Muscle of back (tissue), 3 donors: ENCODE measurements at regions not wholly inside any gene's neighbourhood (a gene's known extent, or its start where the extent isn't known, plus 50 kb on each side); places are given as distances from the start of the nearest gene placed in this dataset.
A peak's percentile ranks its signal among the peaks of the same experiment; 100 is the strongest.

ENCODE experiments used
- DNase-seq, 3 donors: peaks; one replicate each; pipeline versions ENCODE4 v3.0.0 to v3.0.0-alpha.2; 2013

GRCh38 chr17:33514369-33514768, 221.3 kb upstream of the ASIC2 start:
- DNase-seq, result no peak

GRCh38 chr17:33515974-33516373, 222.9 kb upstream of the ASIC2 start:
- peak in 1 of 3 donors; percentile 49 for DNase-seq

DNA sequence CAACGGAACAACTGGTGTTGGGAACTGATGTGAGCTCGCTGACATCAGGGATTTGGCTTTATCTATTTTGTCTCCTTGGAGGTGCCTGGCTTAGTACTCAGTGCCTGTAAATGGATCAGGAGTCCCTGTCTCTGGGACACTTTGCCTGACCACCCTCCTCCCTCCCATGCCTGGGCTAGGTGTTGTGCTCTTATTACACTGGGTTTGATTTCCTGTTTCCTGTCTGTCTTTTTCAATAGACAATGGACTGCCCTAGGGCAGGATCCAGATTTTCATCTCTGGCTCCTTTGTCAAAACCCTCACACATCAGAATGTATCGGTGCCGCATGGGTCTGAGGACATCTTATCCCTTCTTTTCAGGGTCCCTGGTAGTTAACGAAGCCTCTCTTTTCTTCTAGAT, 223.6 kb upstream of the ASIC2 start:
- no peak for DNase-seq

- DNase-seq, result no peak
These were observed 224.7 kb upstream of the ASIC2 start for GRCh38 chr17:33517746-33518145.

- DNase-seq, result no peak
These were observed 226.6 kb upstream of the ASIC2 start for GRCh38 chr17:33519692-33520091.

- peak; percentile 20 to 55 (median 23) for DNase-seq
These were observed 227.6 kb upstream of the ASIC2 start for GRCh38 chr17:33520426-33521330.

GRCh38 chr17:33521784-33522183, 228.7 kb upstream of the ASIC2 start:
- DNase-seq, result no peak

DNA sequence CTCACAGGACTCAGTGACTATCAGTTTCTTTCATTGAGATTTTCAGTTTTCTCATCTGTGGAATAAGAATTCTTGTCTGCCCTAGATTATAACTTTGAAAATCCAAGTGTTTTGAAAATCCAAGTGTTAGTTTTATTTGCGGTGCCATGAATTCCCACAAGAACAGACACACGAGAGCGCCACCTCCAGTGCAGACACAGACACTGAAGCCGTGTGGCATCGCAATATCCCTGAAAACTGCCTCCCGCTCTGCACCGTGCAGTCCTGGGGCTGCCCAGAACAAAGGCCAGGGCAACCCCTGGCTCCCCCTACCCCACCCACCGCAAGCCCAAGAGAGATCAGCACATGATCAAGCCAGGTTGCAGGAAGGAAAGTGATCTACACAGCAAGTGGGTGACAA, 229.5 kb upstream of the ASIC2 start:
- no peak for DNase-seq

- peak; percentile 22 to 64 (median 37) for DNase-seq
These were observed 230.5 kb upstream of the ASIC2 start for GRCh38 chr17:33523577-33523981.

DNA sequence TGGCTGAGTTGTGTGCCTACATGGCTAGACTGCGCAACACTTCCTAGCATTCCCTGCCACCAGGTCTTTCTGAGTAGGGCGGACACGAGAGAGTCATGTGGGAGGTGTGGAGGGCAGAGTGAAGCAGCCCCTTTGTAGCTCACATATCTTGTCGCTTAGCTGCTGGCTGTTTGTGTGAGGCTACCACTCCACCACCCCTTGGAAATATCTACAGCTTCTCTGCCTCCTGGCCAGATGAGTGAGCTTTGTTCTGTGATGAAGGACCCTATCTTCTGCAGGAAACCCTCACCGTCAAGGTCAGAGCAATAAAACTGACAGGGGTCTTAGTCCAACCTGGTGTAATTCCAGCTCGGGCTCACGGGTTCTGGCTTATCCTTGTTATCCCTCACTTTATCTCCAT, 232.1 kb upstream of the ASIC2 start:
- DNase-seq, result no peak

GRCh38 chr17:33526717-33527116, 233.6 kb upstream of the ASIC2 start:
- no peak for DNase-seq

- no peak for DNase-seq
These were observed 234.2 kb upstream of the ASIC2 start for GRCh38 chr17:33527290-33527689.

DNA sequence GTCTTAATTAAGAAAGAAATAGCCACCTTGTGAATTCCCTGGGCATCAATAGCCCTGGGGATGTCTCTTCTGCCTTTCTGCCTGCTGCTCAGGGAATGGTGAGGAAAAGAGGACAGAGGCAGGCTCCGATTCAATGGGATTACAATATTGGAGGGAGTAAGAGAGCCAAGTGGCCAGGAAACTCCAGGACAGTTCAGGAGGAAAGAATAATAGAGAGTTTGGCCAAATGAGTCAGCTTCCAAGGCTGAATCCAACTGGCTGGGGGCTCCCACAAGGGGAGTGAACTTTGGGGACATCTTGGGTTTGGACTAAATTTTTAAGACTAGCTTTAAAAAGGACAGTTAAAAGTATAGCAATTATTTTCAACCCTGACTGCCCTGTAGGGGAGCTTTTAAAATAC, 235.8 kb upstream of the ASIC2 start:
- DNase-seq, result peak in 2 of 3 donors; percentile 24 to 52

GRCh38 chr17:33529816-33530215, 236.7 kb upstream of the ASIC2 start:
- peak in 1 of 3 donors; percentile 38 for DNase-seq

- DNase-seq, result no peak
These were observed 238.2 kb upstream of the ASIC2 start for GRCh38 chr17:33531311-33531710.

DNA sequence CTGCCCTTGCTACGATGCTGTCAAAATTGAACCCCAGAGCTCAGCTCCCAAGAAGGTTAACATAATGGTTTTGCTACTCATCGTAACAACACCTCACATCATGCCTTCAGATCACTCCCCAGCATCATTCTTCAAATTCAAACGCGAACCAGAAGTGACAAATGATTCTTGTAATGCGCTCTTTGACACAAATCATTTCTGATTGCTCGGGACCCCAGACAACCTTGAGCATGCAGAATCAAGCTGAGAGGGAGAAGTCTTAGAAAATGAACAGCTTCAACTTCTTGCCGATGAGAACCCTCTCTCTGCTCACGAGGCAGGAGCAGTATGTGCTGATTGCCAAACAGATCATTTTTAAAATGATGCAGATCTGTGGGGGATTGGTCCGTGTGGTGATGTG, 241.0 kb upstream of the ASIC2 start:
- no peak for DNase-seq

DNA sequence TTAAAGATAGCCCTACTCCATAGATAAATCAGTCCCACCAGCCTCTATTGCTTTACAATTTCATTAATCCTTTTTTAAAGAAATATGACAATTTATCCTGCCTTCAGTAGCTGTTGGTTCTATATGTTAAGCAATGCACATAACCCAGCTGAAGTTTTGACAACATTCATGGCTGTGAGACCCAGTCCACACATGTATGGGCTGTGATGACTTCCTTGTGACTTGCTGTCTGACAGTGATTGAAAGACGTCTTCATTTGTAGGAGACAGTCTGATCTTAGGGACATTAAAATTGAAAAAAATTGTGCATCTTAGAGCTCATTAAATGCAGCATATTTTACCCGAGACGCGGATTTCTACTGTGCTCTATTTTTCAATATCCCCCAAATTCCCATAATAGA, 252.0 kb upstream of the ASIC2 start:
- DNase-seq, result no peak

DNA sequence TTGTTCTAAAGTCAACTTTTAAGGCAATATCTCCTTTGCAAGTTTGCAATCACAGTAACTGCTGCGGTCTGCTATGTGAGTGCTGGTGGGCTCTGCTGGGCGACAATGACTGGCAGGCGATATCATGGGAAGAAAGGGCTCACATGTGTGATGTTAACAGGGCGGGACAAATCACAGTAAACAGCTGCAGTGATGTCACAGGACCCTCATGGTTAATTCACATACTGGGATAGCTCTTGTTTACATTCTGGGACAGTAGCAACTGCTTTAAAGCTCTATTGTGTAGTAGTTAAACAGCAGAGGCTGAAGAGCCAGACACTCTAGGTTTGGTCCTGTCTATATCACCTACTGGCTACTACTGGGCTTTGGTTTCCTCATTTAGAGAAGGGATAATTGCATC, 257.2 kb upstream of the ASIC2 start:
- DNase-seq, result peak in 1 of 3 donors; percentile 4

- no peak for DNase-seq
These were observed 258.0 kb upstream of the ASIC2 start for GRCh38 chr17:33551075-33551474.

GRCh38 chr17:33551911-33552310, 258.8 kb upstream of the ASIC2 start:
- DNase-seq, result no peak

DNA sequence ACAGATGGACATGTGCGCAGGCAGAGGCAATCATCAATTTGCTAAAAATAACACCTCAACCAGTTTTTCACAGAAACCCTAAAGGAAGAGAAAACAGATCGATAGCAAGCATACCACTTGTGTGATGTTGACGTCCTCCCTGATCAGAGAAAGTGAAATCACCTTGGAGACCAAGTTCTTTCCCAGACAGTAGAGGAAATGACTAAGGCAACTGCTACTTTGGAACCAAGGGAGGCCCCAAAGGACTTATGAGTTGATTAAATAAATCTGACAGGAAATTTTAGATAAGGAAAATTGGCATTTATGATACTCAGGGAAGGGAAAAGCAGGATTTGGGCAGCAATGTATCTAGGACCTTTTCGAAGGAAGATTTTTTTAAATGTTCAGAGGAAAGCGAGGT, 267.1 kb upstream of the ASIC2 start:
- peak in 1 of 3 donors; percentile 17 for DNase-seq

GRCh38 chr17:33560871-33561270, 267.8 kb upstream of the ASIC2 start:
- DNase-seq, result no peak

- DNase-seq, result no peak
These were observed 268.7 kb upstream of the ASIC2 start for GRCh38 chr17:33561569-33562334.
